H9 (cell line): ENCODE measurements at regions not wholly inside any gene's neighbourhood (a gene's known extent, or its start where the extent isn't known, plus 50 kb on each side); places are given as distances from the start of the nearest gene placed in this dataset.

Experiments
- DNase-seq: peaks from one replicate; pipeline ENCODE4 v3.0.0-alpha.2; 2017
- H2AFZ ChIP-seq: one replicate; pipeline ENCODE4 v1.6.1; 2013; ENCODE audit warnings: mild to moderate bottlenecking, low read length, control low read depth, moderate library complexity
- H2AK5ac ChIP-seq: 2 replicates; pipeline ENCODE4 v1.6.1; 2013; ENCODE audit warnings: low read length, control low read depth, mixed read lengths; ENCODE audit not compliant: insufficient read length
- H2BK120ac ChIP-seq: one replicate; pipeline ENCODE4 v1.6.1; 2013; ENCODE audit warnings: low read depth, mild to moderate bottlenecking, low read length, control low read depth, inconsistent platforms; ENCODE audit not compliant: poor library complexity, severe bottlenecking
- H2BK12ac ChIP-seq: 2 replicates; pipeline ENCODE4 v1.6.1; 2013; ENCODE audit warnings: low read length, control low read depth, mixed read lengths, low read depth; ENCODE audit not compliant: insufficient read length
- H2BK15ac ChIP-seq: 2 replicates; pipeline ENCODE4 v1.6.1; 2013; ENCODE audit warnings: low read depth, low read length, control low read depth
- H2BK20ac ChIP-seq: one replicate; pipeline ENCODE4 v1.6.1; 2013; ENCODE audit warnings: low read depth, mild to moderate bottlenecking, low read length, control low read depth, inconsistent platforms; ENCODE audit not compliant: poor library complexity, severe bottlenecking
- H2BK5ac ChIP-seq: 2 replicates; pipeline ENCODE4 v1.6.1; 2013; ENCODE audit warnings: low read length, control low read depth, mixed read lengths; ENCODE audit not compliant: insufficient read length
- H3K14ac ChIP-seq: 2 replicates; pipeline ENCODE4 v1.6.1; 2013; ENCODE audit warnings: low read length, control low read depth; ENCODE audit not compliant: insufficient read depth
- H3K18ac ChIP-seq: 2 replicates; pipeline ENCODE4 v1.6.1; 2013; ENCODE audit warnings: low read depth, mild to moderate bottlenecking, mixed read lengths, low read length, control low read depth; ENCODE audit not compliant: insufficient read length
- H3K23ac ChIP-seq: 2 replicates; pipeline ENCODE4 v1.6.1; 2013; ENCODE audit warnings: low read length, control low read depth, mixed read lengths, low read depth; ENCODE audit not compliant: insufficient read length
- H3K23me2 ChIP-seq: 2 replicates; pipeline ENCODE4 v1.6.1; 2013; ENCODE audit warnings: low read depth, mild to moderate bottlenecking, mixed read lengths, low read length, control low read depth; ENCODE audit not compliant: insufficient read length, poor library complexity, severe bottlenecking
- H3K27ac ChIP-seq: 2 replicates; pipeline ENCODE4 v1.5.1; 2013; ENCODE audit warnings: low read length, control low read depth, mixed read lengths, low read depth; ENCODE audit not compliant: insufficient read length
- H3K27me3 ChIP-seq: 2 replicates; pipeline ENCODE4 v1.6.1; 2013; ENCODE audit warnings: low read length, control low read depth, inconsistent platforms; ENCODE audit not compliant: insufficient read depth
- H3K4ac ChIP-seq: 2 replicates; pipeline ENCODE4 v1.6.1; 2013; ENCODE audit warnings: low read depth, mild to moderate bottlenecking, control low read depth, inconsistent platforms, low read length, moderate library complexity
- H3K4me1 ChIP-seq: 2 replicates; pipeline ENCODE4 v1.6.1; 2013; ENCODE audit warnings: low read length, control low read depth, inconsistent platforms; ENCODE audit not compliant: insufficient read depth
- H3K4me2 ChIP-seq: 2 replicates; pipeline ENCODE4 v1.6.1; 2013; ENCODE audit warnings: low read length, control low read depth, mixed read lengths; ENCODE audit not compliant: insufficient read length, insufficient read depth
- H3K56ac ChIP-seq: 2 replicates; pipeline ENCODE4 v1.6.1; 2013; ENCODE audit warnings: low read depth, mild to moderate bottlenecking, mixed read lengths, low read length, control low read depth; ENCODE audit not compliant: insufficient read length
- H3K79me1 ChIP-seq: 2 replicates; pipeline ENCODE4 v1.6.1; 2013; ENCODE audit warnings: low read depth, mild to moderate bottlenecking, moderate library complexity, low read length, control low read depth, inconsistent platforms; ENCODE audit not compliant: insufficient read depth, poor library complexity, severe bottlenecking
- H3K79me2 ChIP-seq: 2 replicates; pipeline ENCODE4 v1.6.1; 2013; ENCODE audit warnings: low read length, control low read depth, inconsistent platforms; ENCODE audit not compliant: insufficient read depth
- H3K9ac ChIP-seq: 2 replicates; pipeline ENCODE4 v1.6.1; 2013; ENCODE audit warnings: low read length, control low read depth, mixed read lengths; ENCODE audit not compliant: insufficient read length; ENCODE audit errors: extremely low read depth
- H3K9me3 ChIP-seq: one replicate; pipeline ENCODE4 v1.6.1; 2013; ENCODE audit warnings: low read depth, low read length, inconsistent platforms; ENCODE audit not compliant: control insufficient read depth
- H3T11ph ChIP-seq: one replicate; pipeline ENCODE4 v1.6.1; 2013; ENCODE audit warnings: mild to moderate bottlenecking, low read length, control low read depth, inconsistent platforms
- H4K20me1 ChIP-seq: one replicate; pipeline ENCODE4 v1.6.1; 2013; ENCODE audit not compliant: control insufficient read depth, insufficient read length, insufficient read depth
- H4K5ac ChIP-seq: 2 replicates; pipeline ENCODE4 v1.6.1; 2013; ENCODE audit warnings: low read depth, mild to moderate bottlenecking, mixed read lengths, low read length, control low read depth; ENCODE audit not compliant: insufficient read length
- H4K8ac ChIP-seq: replicated peaks from 2 replicates; pipeline ENCODE4 v1.6.1; 2013; ENCODE audit warnings: low read length, control low read depth, mixed read lengths, low read depth; ENCODE audit not compliant: insufficient read length
- H4K91ac ChIP-seq: 2 replicates; pipeline ENCODE4 v1.6.1; 2013; ENCODE audit warnings: low read depth, mild to moderate bottlenecking, moderate library complexity, mixed read lengths, low read length, control low read depth; ENCODE audit not compliant: insufficient read length
- H3K27ac Mint-ChIP-seq, 3 experiments: 2 replicates in 2 of 3; 3 replicates in 1 of 3; pipeline ENCODE4 v1.8.0; 2020 to 2021; ENCODE audit warnings: mixed read lengths in 3 of 3, mild to moderate bottlenecking in 1 of 3, moderate library complexity in 1 of 3
- H3K27me3 Mint-ChIP-seq: 2 replicates; pipeline ENCODE4 v1.8.0; 2021; ENCODE audit warnings: low read depth, mild to moderate bottlenecking, moderate library complexity, mixed read lengths
- H3K36me3 Mint-ChIP-seq, 3 experiments: 2 replicates in 2 of 3; 3 replicates in 1 of 3; pipeline ENCODE4 v1.8.0; 2020 to 2021; ENCODE audit warnings: low read depth in 3 of 3, mixed read lengths in 3 of 3; ENCODE audit not compliant: insufficient read depth in 1 of 3
- H3K4me1 Mint-ChIP-seq, 2 experiments: 2 replicates each; pipeline ENCODE4 v1.8.0; 2020; ENCODE audit warnings: mixed read lengths in 2 of 2
- H3K4me3 Mint-ChIP-seq, 2 experiments: 2 replicates in 1 of 2; 3 replicates in 1 of 2; pipeline ENCODE4 v1.8.0; 2020 to 2021; ENCODE audit warnings: mild to moderate bottlenecking in 2 of 2, mixed read lengths in 2 of 2, moderate library complexity in 1 of 2
- H3K9me3 Mint-ChIP-seq, 2 experiments: 2 replicates in 1 of 2; 3 replicates in 1 of 2; pipeline ENCODE4 v1.8.0; 2020; ENCODE audit warnings: mild to moderate bottlenecking in 2 of 2, mixed read lengths in 2 of 2, moderate library complexity in 1 of 2
- WGBS: extraction: QIAGEN DNeasy Blood & Tissue Kit; methylation state at CpG from one replicate; pipeline ENCODE4 v1.1.7; 2013; ENCODE audit warnings: missing lambda C conversion rate, low lambda C conversion rate, mixed read lengths; ENCODE audit not compliant: insufficient read length; ENCODE audit errors: extremely low coverage; 5-methylcytosine and 5-hydroxymethylcytosine counted together
- TF ChIP-seq, protein P1 (sequence below): fragments of 200-600 bp; sonication (generic); conservative IDR thresholded peaks from 3 replicates; pipeline ENCODE4 v1.8.0; 2021; ENCODE audit warnings: antibody characterized with exemption, mild to moderate bottlenecking

DNA sequence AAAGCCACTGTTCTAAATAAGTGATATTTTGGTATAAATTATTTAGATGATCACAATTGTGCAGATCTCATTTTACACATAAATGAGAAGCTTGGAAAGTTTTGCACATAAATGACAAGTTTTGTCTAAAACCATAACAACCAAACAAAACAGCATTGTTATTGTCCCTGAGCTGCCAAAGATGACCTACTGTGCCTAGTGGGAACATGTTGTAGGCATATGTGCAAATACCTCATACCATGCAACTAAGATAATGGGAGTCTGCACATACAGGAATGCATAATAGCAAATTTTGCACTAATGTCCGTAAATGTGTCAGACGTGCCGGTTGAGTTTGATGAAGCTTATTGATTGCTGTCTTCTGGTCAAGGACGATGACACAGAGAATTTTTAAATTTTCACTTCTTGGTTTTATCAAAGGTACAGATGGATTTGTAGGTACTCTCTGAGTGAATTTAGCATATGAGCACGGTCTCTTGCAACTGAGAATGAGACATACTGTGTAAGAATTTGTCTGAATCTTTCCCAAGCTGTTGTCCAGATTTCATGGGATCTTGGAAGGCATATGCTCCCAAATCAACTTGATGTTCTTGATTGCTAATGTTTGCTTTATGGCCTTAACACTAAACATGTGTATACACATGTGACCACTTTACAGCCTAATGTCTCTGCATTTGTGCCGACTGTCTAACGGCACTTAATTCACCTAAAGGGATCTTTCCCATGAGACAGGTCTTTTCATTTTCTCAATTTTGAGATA, 1133.5 kb downstream of the FAT4 start:
- Histone ChIP-seq H2BK12ac (no peak overlapping the region), H4K20me1 (no peaks in the 10 kb centered on the region), H2AFZ (no peak overlapping the region), H3K79me2 (no peaks in the 10 kb centered on the region), H3K23me2 (no peaks in the 10 kb centered on the region), H4K5ac (no peak overlapping the region), H3K4me1 (peaks cover 6% of the 10 kb centered on the region; the same call in 1 of the 2 replicates), H4K91ac (no peak overlapping the region), H3K9me3 (no peaks in the 10 kb centered on the region), H3T11ph (no peak overlapping the region), H3K18ac (no peak overlapping the region), H2BK5ac (no peak overlapping the region), H3K27ac (no peak overlapping the region), H2BK120ac (no peak overlapping the region), H3K4me2 (no peak overlapping the region), H3K79me1 (no peaks in the 10 kb centered on the region), H3K14ac (no peak overlapping the region), H2AK5ac (no peak overlapping the region), H3K23ac (no peak overlapping the region), H3K4ac (no peak overlapping the region), H4K8ac (no peak overlapping the region), H3K9ac (no peak overlapping the region), H2BK15ac (no peak overlapping the region), H3K56ac (no peak overlapping the region), H2BK20ac (no peak overlapping the region), H3K27me3 (no peaks in the 10 kb centered on the region)
- no peak overlapping the region for H3K4me3 Mint-ChIP-seq
- no peak for DNase-seq
- no peaks in the 10 kb centered on the region for H3K9me3 Mint-ChIP-seq
- no peaks in the 10 kb centered on the region for H3K36me3 Mint-ChIP-seq
- H3K27me3 Mint-ChIP-seq: no peaks in the 10 kb centered on the region
- H3K4me1 Mint-ChIP-seq: peaks cover 12 to 17% of the 10 kb centered on the region in 2 experiments
- no CpG with 5 or more reads among the region's 7 CpGs for WGBS
- TF ChIP-seq, protein P1, sequence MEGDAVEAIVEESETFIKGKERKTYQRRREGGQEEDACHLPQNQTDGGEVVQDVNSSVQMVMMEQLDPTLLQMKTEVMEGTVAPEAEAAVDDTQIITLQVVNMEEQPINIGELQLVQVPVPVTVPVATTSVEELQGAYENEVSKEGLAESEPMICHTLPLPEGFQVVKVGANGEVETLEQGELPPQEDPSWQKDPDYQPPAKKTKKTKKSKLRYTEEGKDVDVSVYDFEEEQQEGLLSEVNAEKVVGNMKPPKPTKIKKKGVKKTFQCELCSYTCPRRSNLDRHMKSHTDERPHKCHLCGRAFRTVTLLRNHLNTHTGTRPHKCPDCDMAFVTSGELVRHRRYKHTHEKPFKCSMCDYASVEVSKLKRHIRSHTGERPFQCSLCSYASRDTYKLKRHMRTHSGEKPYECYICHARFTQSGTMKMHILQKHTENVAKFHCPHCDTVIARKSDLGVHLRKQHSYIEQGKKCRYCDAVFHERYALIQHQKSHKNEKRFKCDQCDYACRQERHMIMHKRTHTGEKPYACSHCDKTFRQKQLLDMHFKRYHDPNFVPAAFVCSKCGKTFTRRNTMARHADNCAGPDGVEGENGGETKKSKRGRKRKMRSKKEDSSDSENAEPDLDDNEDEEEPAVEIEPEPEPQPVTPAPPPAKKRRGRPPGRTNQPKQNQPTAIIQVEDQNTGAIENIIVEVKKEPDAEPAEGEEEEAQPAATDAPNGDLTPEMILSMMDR: no peak
- H3K27ac Mint-ChIP-seq: no peak overlapping the region; a peak in 1 of 7 replicates
